Fibroblast of the conjunctiva (primary cell): ENCODE measurements at regions not wholly inside any gene's neighbourhood (a gene's known extent, or its start where the extent isn't known, plus 50 kb on each side); places are given as distances from the start of the nearest gene placed in this dataset.
A peak's percentile ranks its signal among the peaks of the same experiment; 100 is the strongest.

Experiments
- DNase-seq: peaks from one replicate; pipeline ENCODE4 v3.0.0-alpha.2; 2010; ENCODE audit warnings: low read depth

DNA sequence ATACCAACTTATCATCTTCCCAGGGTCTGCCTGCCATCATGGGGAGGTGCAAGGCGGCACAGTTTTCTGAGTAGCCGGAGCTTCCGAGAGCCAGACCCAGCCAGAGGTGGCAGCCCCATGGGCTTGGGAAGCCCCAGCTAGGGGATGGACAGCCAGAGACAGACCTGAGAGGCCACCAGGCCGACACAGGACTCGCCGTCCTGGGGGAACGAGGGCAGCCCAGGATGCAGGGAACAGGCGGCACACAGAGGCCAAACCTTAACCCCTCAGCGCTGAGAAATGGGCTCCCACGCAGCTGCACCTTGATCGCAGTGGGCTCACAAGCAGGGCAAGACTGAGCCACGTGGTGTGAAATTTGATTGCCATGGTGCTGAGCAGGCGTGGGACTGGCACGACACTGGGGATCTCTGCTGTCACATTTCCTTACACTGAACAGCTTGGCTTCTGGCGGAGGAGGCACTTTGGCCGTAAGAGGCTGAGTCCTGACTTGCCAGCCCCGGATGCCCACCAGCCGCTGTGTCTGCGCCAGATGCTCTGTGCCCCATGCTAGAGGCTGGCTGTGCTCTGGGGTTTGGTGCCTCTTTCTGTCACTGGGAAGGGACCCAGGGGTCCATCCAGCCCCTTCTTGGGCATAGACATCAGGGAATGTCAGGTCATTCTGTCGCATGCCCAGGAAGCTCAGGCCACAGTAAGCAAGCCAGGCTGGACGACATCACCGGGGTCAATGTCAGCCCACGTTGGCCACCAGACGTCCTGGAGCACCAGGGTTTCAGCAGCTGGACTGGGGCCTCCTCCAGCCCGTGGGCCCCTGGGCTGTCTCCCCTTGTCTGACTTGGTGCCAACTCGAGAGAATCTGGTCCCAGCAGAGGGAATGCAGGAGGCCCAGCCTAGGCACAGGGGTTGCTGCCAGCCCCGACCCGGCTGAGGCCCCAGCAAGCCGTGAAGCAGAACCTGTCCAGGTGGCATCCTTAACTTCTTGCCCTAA lies 312.1 kb upstream of the MYT1L start:
- no peak for DNase-seq

DNA sequence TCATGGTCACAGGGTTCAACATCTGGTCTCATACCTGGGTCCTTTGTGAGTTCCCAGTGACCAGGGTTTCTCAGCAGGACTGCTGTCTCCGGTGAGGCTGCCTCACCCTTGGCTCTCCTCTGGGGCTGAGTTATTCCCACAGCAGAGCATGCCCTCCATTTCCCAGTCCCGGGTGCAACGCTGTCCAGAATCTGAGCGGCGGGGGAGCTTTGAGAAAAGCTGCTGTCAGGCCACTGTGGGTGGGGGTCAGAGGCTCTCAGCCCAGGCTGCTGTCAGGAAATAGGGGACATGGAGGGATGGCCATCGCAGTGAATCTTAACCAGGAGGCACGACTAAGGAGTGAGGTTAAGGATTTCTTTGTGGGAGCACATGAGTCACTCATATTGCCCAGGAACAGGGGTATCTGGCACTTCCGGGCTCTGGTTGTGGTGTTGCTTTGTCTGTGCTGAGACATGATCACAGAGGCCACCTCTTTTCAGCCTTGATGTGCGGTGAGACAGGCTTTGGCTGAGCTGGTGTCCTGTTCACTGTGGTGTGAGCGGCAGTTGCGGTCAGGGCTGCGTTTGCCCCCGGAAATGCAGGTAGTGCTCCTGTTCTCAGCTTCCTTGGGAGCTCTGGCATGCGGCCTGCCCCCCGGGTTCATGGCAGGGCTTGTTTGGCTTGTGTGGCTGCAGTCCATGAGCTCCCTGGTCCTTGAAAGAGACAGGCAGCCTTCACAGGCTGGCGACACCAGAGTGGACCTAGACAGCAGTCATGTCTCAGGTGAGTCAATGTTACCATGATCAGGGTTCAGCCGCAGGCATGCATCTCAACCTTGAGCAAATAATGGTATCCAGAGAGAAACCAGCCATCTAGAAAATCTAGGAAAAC lies 310.7 kb upstream of the MYT1L start:
- no peak for DNase-seq

DNA sequence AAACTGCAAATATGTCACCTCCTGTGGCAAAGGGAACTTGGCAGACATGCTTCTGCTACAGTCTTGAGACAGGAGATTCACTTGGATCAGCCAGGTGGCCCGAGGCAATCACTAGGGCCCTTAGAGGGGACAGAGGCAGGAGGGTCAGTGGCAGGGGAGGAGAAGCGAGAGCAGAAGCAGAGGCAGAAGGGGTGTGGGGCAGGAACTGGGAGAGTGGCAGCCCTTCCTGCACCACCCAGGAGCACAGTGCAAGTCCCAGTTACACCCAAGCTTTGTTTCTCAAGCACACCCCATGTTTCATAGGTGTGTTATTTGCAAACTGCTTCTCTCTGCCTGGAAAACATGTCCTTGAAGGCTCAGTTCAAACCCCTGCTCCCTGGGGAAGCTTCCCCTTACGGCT lies 309.7 kb upstream of the MYT1L start:
- DNase-seq = no peak

DNA sequence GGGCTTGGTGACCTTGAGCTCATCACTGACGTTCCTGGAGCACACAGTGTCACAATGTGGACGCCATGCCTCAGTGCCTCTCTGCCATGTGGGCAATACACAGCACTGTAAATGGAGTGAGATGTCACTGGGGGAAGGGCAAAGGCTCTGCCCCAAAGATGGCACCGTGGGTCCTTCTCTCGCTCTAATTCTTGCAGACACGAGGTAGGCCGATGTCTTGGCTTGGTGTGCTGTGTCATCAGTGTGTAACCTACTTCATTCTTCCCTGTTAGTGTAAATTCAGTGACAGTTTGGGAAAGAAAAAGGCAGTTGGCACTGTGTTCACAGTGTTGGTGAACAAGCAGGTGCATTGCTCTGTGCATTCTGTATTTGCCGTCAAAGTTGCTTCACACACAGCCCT lies 309.3 kb upstream of the MYT1L start:
- no peak for DNase-seq

DNA sequence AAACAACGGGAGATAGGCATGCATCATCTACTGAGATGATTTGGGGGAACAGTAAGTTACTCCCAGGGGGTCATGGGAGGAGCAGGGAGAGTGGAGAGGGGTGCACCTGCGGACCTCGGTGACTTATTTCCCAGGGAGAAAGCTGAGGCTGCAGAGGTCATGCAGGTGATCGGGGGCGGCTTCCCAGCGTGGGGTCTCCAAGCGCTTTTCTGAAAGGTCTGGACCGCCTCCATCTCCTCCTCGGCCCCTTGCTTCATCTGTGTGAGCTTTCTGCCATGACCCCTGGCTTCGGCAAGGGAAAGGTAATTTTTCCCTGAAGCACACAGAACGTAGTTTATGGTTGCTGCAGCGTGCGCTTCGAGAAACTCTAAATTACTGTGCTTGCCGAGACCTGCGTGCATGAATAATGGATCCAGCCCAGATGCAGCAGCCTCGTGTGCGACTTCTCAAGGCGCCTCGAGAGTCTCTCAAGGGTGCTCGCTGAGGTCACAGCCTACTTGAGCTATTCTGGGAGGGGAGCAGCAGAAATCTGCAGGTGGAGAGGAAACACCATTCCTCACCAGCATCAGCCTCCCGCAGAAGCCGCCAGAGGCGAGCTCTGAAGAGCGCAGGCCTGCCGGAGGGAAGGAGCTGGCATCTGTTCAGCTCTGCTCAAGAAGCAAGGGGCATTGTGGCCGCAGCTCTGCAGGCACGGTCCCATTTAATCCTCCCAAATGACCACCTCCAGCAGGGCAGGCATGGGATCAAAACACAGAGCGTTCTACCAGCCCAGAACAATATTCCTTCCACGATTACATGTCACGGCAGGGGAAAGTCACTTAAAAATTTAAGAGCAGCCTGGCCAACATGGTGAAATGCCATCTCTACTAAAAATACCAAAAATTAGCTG lies 308.4 kb upstream of the MYT1L start:
- DNase-seq = no peak

DNA sequence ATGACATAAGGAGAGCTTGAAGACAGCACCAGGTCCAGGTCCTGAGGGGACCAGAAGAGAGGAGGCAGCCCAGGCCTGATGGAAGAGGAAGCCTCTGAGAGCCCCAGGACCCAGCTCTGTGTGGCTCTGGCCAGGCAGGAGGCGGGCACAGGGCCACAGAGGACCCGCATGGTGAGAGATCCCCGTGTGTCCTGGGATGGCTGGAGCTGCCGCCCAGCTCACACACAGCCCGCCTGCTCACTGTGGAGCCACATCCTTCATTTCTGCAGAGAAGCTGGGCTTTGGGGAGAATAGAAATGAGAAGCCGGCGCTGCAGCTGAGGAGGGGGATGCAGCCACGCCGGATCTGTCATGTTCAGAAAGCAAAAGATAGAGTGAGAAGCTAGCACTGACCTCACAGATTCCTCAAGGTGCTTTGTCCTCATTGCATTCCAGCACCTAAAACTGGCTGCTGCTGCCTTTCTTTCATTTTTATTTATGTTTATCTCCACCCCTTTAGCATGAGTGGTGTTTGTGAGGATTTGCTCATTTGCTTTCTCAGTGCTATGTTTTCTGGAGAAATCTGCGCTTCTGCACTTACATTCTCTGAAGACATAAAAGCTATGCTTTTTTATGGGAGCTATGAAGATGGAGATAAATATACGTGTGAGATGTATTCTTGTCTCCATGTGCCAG lies 307.6 kb upstream of the MYT1L start:
- DNase-seq = no peak

DNA sequence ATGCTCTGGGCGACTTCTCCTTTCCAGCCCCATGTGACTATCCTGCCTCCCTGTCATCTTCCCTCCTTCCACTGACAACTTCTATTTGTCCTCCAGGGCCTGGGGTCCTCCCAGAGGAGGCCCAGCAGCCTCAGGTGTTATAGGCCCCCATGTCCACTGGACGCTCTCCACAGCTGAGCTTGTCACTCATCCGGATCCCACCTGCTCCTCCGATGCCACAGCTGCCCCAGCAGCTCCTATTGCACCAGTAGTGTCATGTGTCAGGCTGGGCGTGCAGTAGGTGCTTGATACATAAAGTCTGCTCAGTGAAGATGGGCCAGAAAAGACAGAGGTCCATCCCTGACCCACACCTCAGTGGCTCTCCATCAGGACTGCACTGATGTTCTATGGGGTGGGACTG lies 305.7 kb upstream of the MYT1L start:
- DNase-seq = no peak

DNA sequence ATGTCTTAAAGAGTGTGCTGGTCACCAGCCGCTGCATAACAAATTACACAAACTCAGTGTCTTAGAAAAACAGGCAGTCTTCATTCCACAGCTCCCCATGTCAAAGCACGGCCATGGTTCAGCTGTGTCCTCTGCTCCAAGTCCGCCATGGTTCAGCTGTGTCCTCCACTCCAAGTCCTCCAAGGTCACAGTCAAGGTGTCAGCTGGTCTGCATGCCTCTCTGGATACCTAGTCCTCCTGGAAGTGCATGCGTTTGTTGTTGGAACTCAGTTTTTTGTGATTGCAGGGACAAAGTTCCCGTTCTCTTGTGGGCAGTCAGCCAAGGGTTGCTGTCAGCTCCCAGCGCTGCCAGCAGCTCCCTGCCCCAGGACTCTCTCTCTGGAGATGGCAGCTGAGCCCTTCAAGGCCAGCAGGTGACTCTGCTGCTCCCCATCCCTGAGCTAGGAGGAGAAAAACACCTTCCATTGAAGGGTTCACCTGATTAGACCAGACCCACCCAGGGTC lies 304.0 kb upstream of the MYT1L start:
- DNase-seq = no peak

DNA sequence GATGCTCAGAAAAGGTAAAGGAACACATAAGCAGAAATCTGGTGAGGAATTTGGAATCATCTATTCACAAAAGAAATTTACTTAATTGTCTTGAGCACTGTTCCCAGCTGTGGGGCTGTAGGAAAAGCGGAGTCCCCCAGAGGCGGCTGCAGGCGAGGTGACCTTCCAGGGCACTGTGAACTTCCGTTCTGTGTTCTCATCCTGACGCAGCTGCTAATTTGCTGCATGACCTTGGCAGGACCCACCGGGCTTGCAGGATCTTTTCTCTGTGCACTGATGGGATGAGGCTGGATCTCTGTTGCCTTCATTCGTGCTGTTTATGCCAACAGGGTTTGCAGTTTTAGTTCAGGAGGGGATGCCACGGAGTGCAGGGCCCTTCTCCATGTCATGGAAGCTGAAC lies 301.9 kb upstream of the MYT1L start:
- DNase-seq = no peak

DNA sequence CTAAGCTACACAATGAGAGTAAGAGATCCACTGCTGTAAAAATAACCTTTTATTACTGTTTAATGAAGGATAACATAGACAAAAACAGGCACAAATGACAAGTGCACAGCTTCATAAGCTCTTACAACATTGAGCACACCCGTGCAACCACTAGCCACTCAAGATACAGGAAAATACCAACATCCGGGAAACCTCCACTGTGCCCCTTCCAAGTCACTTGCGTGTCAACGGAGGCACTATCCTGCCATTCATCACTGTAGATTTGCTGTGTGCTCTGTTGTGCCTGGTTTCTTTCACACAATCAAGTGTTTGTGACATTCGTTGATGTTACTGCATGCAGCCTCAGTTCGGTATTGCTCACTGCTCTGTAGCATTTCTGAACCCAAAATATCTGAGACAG lies 292.9 kb upstream of the MYT1L start:
- no peak for DNase-seq

DNA sequence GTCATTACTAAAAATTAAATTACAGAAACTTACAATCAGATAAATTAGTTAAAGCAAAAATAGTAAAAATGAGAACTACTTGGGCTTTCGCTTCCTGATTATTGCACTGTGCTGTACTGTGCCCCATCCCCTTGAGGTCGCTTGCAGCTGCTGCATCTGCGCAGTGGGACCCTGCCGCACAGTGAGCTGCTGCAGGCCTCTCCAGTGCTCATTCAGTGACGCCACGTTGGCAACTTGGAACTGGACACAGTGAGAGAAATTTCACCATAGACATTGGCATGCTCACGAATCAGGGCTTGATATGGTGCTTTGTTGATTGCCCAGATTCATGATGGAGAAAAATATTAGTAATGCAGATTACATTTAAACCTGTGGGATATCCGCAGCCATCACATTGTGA lies 290.8 kb upstream of the MYT1L start:
- no peak for DNase-seq

DNA sequence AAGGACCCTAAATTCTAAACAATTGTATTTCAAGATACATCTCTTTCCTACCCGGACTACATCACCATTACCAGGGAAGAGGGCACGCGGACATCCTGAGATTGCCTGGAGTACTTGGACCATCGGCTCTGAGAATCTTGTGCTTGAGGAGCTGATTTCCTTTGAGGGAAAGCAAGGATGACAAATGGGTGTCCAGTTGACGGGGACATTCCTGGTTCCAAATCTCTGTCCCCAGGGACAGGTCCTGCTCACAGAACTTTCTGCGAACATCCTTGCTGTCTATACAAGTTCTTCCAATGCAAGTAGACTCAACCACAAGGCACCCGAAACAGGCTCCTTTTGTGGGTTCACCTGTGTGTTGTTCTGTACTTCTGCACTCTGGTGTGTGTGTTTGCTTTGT lies 289.5 kb upstream of the MYT1L start:
- no peak for DNase-seq

DNA sequence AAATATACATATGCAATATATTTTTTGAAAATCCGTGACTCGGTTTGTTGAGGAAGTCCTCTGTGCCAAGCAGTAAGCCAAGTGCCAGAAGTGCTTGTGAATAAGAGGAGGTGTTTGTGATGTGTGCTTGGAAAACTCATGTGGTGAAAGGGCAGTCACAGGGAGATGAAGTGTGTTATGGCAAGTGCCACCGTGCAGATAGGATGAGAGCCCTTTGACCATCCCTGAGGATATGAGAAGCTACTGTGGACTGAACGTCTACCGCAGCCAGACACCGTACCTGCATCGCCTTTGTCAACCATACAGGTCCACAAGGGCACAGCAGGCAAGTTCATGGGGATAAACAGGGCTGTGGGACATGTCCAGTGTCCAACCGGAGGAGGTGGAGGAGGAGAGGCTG lies 288.9 kb upstream of the MYT1L start:
- no peak for DNase-seq

DNA sequence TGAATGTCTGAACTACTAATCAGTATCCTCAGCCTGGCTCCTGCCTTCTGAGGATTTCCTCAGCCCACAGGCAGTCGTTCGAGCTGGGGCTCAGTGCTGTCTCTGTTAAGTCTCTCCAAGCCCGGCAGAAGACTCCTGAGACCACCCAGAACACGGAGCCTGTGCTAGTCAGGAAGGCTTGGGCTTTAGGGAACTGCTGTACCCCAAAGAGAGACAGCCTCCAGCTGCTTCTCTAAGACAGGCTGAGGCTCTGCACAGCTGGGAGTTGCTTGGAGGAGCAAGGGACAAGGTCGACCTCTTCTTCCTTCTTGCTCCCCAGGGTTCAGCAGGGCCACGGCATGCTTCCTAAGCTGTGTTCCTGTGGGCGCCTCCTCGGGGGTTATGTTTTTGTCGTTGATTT lies 283.4 kb upstream of the MYT1L start:
- DNase-seq = no peak

DNA sequence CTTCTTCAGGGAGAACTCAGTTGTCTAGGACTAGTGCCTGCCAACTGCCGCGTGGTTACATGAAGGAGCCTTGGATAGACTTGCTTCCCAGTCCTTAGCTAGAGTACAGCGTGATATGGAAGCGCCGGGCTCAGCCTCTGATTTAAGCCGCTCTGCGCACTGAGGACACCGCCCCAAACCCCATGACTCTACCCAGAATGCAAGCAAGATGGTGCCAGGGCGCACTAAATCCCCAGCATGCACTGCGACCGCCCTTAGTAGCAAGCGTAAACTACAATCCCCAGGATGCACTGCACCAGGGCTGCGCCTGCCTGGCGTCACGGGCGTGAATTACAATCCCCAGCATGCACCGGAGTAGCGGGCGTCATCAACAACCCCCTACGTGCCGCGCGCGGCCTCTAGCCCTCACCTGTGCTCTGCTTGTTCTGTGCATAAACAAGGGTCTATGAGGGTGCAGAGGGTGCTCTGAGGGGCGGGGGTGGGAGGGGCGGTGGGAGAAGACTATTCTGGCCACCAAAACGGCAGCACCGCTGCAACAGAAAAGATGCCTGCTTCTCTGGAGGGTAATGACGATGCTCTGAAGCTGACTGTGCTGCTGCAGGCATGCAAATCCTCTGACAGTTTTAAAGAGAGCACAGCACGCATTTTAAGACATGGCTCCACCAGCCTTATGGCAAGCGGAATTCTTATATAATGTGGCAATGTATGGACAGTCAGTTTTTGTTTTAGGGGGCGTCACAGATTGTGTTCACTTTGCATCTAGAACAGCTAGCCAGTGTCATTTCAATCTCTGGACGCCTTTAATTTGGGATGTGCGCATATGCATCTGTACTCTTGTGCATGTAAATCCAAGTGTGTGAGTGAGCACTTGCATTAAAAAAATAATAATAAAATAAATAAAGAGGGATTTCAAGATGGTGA lies 282.5 kb upstream of the MYT1L start:
- DNase-seq = peak; percentile 80

DNA sequence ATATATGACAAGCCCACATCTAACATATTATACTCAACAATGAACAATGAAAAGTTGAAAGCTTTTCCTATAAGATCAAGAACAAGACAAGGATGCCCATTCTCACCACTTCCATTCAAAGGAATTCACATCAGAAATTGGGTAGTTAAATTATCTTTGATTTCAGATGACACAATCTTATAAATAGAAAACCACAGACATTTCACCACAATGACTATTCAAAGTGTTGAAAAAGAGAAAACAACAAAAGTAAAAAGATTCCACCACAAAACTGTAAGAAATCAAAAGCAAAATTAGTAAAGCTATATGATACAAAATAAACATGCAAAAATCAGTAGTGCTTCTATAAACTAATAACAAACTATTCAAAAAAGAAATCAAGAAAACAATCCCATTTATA lies 279.7 kb upstream of the MYT1L start:
- DNase-seq = no peak

DNA sequence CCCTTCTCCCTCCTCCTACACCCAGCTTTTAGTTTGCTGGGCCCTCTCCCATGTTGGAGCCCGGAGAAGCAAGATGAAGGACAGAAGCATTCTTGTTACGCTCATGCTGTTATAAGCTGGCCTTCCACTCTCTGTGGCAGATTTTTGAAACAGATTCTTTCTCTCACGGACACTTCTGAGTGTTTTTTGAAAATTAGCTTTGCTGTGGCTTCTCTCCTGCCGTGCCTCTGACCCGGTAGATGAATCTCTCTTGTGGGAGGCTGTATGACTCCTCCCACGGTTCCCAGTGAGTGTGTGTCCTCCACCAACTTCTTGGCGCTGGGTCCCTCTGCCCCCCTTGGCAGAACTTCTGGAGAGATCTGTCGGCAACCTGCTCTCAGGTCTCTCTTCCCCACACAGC lies 269.3 kb upstream of the MYT1L start:
- no peak for DNase-seq

DNA sequence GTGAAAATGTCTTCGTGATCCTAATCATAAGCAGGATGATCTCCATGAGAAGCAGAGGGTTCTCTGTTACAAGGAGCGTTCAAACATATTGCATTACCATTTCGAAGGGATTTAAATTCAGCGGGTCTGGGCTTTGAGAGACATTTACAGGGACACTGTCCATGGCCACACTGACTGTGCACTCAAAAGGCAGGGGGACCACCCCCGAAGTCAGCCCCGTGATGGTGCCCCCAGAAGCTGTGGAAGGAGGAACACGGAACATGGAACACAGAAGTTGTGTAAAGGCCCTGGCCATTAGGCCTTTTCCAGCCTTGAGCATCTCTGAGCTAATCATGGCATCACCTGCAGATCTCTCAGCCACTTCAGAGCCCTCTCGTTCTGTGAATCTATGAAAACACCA lies 268.4 kb upstream of the MYT1L start:
- DNase-seq = no peak

DNA sequence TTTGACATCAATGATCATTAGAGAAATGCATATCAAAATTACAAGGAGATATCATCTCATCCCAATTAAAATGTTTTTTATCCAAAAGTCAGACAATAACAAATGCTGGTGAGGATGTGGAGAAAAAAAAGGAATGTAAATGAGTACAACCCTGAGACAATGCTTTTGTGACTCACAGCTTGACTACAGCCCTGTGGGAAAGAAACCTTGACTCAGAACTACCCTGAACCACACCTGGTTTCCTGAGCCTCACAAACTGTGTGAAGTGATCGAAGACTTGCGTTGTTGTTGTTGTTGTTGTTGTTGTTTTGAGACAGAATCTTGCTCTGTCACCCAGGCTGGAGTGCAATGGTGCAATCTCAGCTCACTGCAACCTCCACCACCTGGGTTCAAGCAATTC lies 266.6 kb upstream of the MYT1L start:
- DNase-seq = no peak

DNA sequence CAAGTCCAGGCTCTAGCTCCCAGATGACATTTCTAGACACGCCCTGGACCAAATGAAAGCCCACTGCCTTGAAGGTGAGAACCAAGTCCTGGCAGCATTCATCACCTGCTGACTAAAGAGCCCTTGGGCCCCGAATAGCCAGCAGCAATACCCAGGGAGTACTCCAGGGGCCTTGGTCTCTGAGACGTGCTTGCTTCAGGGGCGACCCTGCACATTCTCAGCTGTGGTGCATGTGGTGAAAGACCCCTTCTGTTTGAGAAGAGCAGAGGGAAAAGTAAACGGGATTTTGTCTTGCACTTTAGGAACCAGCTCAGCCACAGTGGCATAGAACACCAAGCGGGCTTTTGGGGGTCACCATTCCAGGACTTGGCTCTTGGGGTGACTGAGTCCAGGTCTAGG lies 260.5 kb upstream of the MYT1L start:
- no peak for DNase-seq
